Uterus (tissue), 3 donors: ENCODE measurements at regions not wholly inside any gene's neighbourhood (a gene's known extent, or its start where the extent isn't known, plus 50 kb on each side); places are given as distances from the start of the nearest gene placed in this dataset.

Experiments
- DNase-seq, 2 donors: peaks; one replicate each; pipeline ENCODE4 v3.0.0-alpha.2; 2019 to 2020
- H3K27ac ChIP-seq, 2 donors: fragments of 200-600 bp; sonication (generic); 1 replicate in 1 of 2; 2 replicates in 1 of 2; pipeline ENCODE4 v1.5.1; 2016 to 2018
- H3K27me3 ChIP-seq, 2 donors: fragments of 200-600 bp; sonication (generic); one replicate each; pipeline ENCODE4 v1.5.1; 2018 to 2019; ENCODE audit warnings: control low read depth in 1 of 2
- H3K36me3 ChIP-seq, 2 donors: fragments of 200-600 bp; sonication (generic); one replicate each; pipeline ENCODE4 v1.5.1; 2019; ENCODE audit warnings: control low read depth in 1 of 2
- H3K4me1 ChIP-seq, 2 donors: fragments of 200-600 bp; sonication (generic); one replicate each; pipeline ENCODE4 v1.5.1; 2018 to 2019; ENCODE audit warnings: control low read depth in 1 of 2
- H3K4me3 ChIP-seq, 2 donors: fragments of 200-600 bp; sonication (generic); 1 replicate in 1 of 2; 2 replicates in 1 of 2; pipeline ENCODE4 v1.5.1; 2018 to 2019; ENCODE audit warnings: mild to moderate bottlenecking in 1 of 2
- H3K9me3 ChIP-seq, 2 donors: fragments of 200-600 bp; sonication (generic); one replicate each; pipeline ENCODE4 v1.5.1; 2019; ENCODE audit warnings: control low read depth in 1 of 2
- POLR2A ChIP-seq, 2 donors: fragments of 450-650 bp; IDR thresholded peaks; one replicate each; pipeline ENCODE4 v1.6.1; 2016; ENCODE audit warnings: antibody characterized with exemption in 2 of 2, mild to moderate bottlenecking in 1 of 2, moderate library complexity in 1 of 2
- intact Hi-C: fragments of 100-400 bp; cut with DNase I; formaldehyde crosslinking; loops from one replicate; pipeline ENCODE4 v1.15.1; 2023; ENCODE audit warnings: low total_unique reads
- TF ChIP-seq, protein P1 (sequence below), 4 experiments: fragments of 200-600 bp in 2 of 4; fragments of 450-650 bp in 2 of 4; sonication (generic) in 2 of 4; IDR thresholded peaks; one replicate each; pipeline ENCODE4 v1.5.1; 2016 to 2019; ENCODE audit warnings: antibody characterized with exemption in 4 of 4, mild to moderate bottlenecking in 2 of 4, moderate library complexity in 1 of 4
- donor health status: DM: yes; HTN: yes; CAD: no.

DNA sequence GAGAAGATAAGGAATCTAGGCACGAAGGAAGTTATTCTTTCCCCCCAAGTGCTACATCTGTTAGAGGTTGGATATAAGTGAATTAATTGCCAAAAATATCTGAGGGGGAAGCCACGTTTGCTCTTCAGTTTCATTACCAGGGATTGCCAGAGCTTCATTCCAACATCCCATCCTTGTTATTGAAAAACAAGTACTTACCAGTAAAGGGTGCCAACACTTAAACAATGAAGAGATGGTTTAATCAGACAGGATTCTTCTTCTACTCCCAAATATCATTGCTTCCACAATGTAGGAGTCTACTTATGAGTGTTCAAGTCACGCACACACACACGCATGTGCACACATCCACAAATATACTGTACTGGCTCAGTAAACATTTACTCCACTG is 312.4 kb downstream of the RPAP3 start:
- Histone ChIP-seq H3K9me3 (peaks cover 0 to 7% of the 10 kb centered on the region in 2 donors), H3K4me3 (no peak overlapping the region), H3K4me1 (no peaks in the 10 kb centered on the region), H3K27me3 (no peaks in the 10 kb centered on the region), H3K36me3 (no peaks in the 10 kb centered on the region), H3K27ac (peak overlapping the region; percentile 36 to 39)
- no peak for DNase-seq
- intact Hi-C loops = no loop called here
- no peak for TF ChIP-seq POLR2A (IDR thresholded peaks at IDR 0.05)
- TF ChIP-seq, protein P1, sequence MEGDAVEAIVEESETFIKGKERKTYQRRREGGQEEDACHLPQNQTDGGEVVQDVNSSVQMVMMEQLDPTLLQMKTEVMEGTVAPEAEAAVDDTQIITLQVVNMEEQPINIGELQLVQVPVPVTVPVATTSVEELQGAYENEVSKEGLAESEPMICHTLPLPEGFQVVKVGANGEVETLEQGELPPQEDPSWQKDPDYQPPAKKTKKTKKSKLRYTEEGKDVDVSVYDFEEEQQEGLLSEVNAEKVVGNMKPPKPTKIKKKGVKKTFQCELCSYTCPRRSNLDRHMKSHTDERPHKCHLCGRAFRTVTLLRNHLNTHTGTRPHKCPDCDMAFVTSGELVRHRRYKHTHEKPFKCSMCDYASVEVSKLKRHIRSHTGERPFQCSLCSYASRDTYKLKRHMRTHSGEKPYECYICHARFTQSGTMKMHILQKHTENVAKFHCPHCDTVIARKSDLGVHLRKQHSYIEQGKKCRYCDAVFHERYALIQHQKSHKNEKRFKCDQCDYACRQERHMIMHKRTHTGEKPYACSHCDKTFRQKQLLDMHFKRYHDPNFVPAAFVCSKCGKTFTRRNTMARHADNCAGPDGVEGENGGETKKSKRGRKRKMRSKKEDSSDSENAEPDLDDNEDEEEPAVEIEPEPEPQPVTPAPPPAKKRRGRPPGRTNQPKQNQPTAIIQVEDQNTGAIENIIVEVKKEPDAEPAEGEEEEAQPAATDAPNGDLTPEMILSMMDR (IDR thresholded peaks at IDR 0.05) = no peak

GRCh38 chr12:47391566-47391965 is 311.8 kb upstream of the AMIGO2 start:
- H3K27me3 ChIP-seq = no peaks in the 10 kb centered on the region
- DNase-seq = no peak
- no peak overlapping the region for H3K4me3 ChIP-seq
- H3K9me3 ChIP-seq = no peaks in the 10 kb centered on the region
- TF ChIP-seq, protein P1 (IDR thresholded peaks at IDR 0.05) = no peak
- TF ChIP-seq POLR2A (IDR thresholded peaks at IDR 0.05) = no peak
- intact Hi-C loops = no loop called here
- H3K4me1 ChIP-seq = no peaks in the 10 kb centered on the region
- H3K36me3 ChIP-seq = no peaks in the 10 kb centered on the region
- no peak overlapping the region for H3K27ac ChIP-seq

GRCh38 chr12:47388712-47389111 is 309.0 kb upstream of the AMIGO2 start:
- intact Hi-C loops = no loop called here
- no peak for DNase-seq
- Histone ChIP-seq H3K27ac (no peak overlapping the region), H3K36me3 (no peaks in the 10 kb centered on the region), H3K9me3 (no peaks in the 10 kb centered on the region), H3K27me3 (no peaks in the 10 kb centered on the region), H3K4me1 (no peaks in the 10 kb centered on the region), H3K4me3 (no peak overlapping the region)
- TF ChIP-seq, protein P1 (IDR thresholded peaks at IDR 0.05) = no peak
- no peak for TF ChIP-seq POLR2A (IDR thresholded peaks at IDR 0.05)

- Histone ChIP-seq H3K27me3 (no peaks in the 10 kb centered on the region), H3K36me3 (no peaks in the 10 kb centered on the region), H3K4me3 (no peak overlapping the region), H3K9me3 (no peaks in the 10 kb centered on the region), H3K4me1 (no peaks in the 10 kb centered on the region), H3K27ac (no peak overlapping the region)
- intact Hi-C loops = no loop called here
- DNase-seq = no peak
- no peak for TF ChIP-seq POLR2A (IDR thresholded peaks at IDR 0.05)
- TF ChIP-seq, protein P1 (IDR thresholded peaks at IDR 0.05) = no peak
Measured at GRCh38 chr12:47387994-47388393, 308.2 kb upstream of the AMIGO2 start.

- Histone ChIP-seq H3K4me1 (no peaks in the 10 kb centered on the region), H3K27ac (no peak overlapping the region), H3K36me3 (no peaks in the 10 kb centered on the region), H3K4me3 (no peak overlapping the region), H3K27me3 (no peaks in the 10 kb centered on the region), H3K9me3 (no peaks in the 10 kb centered on the region)
- no peak for TF ChIP-seq POLR2A (IDR thresholded peaks at IDR 0.05)
- TF ChIP-seq, protein P1 (IDR thresholded peaks at IDR 0.05) = no peak
- no peak for DNase-seq
- intact Hi-C loops = no loop called here
Measured at GRCh38 chr12:47385653-47386052, 305.9 kb upstream of the AMIGO2 start.
